DMS 273 treated with DMSO at 0.1 percent for 48 hours (cell line): ENCODE measurements at regions not wholly inside any gene's neighbourhood (a gene's known extent, or its start where the extent isn't known, plus 50 kb on each side); places are given as distances from the start of the nearest gene placed in this dataset.

Experiments
- DNase-seq: peaks from one replicate; lab custom pipeline; 2025; lab: John Stamatoyannopoulos, UW

DNA sequence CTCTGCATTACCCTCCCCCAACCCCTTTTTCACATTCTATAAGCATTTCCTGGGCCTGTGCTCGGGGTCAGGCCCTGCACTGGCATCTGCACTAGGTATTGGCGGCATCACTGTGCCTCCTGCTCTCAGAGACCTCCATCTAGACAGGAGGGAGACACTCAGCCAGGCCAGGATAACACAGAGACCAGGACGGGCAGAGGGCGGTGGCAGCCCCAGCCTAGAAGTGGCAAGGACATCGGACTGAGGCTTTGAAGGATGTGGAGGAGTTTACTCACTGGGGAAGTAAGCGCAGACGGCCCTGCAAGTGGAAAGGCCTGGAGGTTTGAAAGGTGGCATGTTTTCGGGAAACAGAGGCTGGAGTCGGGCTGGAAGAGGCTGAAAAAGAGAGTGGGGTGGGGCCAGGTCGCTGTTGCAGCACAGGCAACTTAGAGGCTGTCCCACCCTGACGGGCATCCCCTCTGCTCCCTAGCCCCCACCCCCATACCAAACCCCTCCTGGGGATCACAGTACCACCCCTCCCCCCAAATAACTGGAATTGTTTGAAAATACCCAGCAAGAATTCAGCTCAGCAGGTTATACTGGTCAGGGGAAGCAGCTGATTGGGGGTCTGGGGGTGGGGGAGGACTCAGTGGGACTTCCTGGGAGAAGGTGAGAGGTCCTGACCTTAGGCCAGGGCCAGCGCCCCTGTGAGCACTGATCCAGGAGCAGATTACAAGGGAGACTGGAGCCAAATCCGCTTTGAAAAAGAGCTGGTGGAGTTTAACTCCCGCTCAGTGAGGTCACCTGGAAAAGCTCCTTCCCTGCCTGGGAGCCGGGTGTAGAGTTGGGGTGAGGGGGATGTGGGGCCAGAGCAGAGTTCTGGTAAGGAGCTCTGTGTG is 121.8 kb upstream of the WNT4 start:
- DNase-seq, result no peak

DNA sequence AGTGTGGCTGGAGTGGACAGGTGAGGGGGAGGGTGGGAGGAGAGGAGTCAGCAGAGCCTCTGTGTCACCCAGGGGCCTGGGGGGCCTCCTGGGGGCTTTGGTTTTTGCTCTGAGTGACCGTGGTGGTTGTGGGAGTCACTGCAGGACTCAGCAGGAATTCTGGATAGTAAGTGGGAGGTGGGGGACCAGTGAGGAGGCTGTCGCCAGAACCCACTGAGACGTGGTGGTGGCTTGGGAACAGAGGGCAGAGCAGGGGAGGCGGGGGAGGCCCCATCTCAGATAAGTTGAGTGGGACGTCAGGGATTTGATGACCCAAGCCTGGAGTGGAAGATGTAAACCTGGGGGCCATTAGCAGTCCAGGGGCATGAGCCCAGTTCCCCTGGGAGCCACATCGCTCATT is 123.2 kb upstream of the WNT4 start:
- DNase-seq, result no peak

DNA sequence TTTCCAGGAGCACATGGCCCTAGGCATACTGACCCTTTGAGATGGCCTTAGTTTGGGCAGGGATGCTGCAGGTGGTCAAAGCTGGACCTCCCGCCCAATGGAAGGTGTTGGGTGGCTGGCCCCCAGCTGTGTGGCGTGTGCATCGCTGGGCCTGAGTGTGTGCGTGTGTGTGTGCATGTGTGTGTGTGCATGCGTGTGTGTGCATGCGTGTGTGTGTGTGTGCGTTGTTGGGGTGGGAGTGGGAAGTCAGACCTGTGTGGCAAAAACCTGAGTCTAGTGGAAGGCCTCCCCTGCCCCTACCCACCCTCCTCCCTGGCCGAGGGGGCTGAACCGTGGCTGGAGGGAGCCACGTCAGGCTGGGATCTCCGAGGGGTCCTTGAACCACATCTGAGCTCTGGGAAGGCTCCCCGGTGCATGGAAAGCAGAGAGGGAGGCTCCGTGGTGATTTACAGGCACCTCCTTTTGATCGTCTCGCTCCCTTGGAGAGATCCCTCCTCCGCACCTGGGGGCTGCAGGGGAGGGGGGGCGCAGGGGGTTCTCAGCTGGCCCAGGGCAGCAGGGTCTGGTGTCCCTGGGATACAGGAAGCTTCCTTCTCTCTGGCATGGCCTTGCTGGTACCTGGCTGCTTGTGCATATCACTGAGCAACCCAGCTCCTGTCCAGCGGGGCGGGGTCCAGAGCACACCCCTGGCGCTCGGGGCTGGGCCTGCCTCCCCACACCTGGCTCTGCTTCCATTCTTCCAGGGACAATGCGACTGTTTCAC is 124.7 kb upstream of the WNT4 start:
- DNase-seq, result no peak

DNA sequence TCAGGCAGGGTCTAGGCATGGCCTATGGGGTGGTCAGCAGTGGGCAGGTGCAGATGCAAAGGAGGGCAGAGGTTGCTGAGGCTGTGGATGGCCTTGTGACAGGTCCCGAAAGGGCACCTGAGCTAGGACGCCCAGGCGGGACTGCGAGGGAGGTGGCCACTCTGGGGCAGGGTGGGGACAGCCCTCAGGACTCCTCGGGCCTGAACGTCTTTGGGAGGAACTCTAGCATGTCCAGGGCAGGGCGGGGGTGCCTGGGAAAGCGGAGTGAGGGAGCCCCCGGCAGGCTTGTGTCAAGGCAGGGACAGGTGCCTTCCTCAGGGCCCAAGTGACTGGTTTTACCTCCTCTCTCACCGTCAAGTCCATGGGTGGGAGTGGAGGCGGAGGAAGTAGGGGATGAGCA is 125.4 kb upstream of the WNT4 start:
- no peak for DNase-seq

DNA sequence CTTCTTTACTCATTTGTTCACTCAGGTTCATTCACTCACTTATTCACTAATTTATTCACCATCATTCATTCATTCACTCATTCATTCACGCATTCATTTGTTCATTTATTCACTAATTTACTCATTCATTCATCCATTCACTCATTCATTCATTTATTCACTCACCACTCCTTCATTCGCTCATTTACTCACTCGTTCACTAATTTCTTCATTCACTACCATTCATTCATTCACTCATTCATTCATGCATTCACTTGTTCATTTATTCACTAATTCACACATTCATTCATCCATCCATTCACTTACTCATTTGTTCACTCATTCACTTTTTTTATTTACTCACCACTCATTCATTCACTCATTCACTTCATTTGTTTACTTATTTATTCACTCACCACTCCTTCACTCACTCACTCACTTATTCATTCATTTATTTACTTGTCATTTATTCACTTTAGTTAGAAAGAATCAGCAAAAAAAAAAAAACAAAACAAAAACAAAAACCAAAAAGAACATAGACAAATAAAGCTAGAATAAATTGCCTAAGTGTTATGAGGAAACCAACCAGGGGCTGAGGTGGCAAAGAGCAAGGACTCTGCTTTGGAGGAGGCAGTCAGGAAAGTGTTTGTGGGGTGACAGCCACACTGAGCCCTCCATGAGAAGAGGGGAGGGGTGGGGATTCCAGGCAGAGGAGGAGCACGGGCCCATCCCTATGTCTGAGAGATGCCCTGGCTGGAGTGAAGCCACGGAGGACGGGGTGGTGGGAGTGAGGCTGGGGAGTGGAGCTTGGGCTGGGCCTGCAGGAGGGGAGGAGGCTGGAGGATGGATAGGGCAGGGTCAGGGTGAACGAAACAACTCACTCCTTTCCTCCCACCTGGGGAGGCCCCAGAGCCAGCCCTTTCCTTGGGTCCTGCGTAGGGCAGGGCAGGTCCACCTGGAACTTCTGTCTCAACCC is 129.2 kb upstream of the WNT4 start:
- DNase-seq, result no peak

DNA sequence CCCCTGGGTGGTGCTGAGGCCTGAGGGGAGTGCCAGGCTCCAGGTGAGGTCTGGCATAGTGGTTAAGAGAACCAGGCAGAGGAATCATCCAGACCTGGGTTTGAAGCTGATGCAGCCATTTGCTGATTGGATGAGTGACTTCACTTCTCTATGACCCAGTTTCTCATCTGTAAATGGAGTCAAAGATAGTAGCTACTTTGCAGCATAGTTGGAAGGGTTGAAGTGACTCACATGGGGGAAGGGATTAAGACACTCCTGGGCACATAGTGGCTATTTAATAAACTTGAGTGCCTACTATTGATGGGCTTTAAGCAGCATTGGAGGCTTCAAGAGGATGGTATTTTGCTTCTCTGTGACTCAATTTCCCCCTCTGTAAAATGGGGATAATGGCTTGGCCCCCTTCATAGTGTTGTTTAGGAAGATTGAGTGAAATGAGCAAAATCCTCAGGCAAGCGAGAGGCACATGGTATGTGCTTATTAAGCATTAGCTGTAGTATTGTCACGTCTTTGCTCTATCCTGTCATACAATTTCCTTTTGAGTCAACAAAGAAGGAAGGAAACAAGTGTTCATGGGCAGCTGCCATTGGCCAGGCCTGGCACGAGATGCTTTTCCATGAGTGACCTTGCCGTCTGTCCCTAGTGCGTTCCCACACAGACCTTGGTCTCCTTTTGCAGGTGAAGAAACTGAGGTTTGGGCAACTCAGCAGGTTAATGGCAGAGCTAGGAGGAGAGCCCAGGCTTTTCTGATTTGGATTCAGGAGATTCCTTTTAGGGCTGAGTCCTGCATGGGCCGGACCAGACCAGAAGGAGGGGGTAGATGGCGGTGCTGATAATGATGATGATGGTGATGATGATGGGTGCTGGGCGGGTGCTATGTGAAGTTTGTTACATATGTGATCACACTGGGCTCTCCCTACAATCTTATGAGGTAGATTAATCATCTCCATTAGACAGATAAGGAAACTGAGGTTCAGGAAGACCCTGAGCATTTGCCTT is 131.1 kb upstream of the WNT4 start:
- no peak for DNase-seq

DNA sequence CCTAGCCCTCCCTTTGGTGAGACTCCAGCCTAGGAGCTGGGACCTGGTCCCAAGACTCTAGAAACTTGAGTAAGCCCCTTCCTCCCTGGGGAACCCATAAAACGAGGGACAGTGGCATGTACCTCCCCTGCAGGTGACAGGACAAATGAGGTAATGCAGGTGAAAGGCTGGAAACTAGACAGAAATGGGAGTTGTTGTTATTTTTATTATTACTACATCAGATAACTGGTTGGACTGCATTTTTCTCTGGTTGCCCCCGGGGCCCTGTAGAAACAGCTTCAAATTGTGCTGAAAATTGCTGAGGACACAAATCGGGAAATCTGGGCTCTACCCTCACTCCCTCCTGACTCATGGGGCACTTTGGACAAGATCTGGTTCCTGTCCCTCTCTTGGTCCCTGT is 132.3 kb upstream of the WNT4 start:
- no peak for DNase-seq

DNA sequence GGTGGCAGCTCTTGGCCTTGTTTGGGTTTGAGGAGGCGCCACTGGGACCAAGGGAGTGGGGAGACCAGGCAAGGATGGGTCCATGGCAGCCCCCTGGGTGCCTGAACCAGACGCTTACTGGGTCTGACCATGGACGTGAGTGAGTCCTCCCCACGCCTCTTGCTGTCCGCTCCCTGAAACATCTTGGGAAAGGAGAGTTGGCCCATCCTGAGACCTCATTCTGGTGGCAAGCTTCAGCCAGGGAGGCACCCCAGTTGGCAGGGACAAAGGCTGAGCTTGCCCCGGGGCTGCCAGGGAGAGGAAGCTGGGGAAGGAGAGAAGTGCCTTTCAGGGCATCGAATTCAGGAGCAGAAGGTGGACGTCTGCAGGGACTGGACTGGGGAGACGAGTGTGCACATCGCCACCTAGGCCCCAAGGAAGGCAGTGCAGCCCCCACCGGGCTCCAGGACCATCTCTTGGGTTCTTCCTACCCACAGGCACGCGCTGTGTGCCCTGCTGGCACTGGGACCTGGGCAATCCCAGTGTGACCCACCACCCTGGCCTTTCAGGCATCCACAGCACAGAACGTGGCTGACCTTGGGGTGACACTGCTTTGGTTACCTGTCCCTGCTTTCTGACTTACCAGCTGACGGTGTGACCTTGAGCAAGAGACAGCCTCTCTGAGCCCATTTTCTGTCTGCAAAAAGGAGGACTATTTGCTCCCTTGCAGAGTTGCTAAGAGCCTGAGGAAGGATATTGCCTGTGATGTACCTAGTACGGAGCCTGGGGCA is 132.9 kb upstream of the WNT4 start:
- DNase-seq, result no peak

DNA sequence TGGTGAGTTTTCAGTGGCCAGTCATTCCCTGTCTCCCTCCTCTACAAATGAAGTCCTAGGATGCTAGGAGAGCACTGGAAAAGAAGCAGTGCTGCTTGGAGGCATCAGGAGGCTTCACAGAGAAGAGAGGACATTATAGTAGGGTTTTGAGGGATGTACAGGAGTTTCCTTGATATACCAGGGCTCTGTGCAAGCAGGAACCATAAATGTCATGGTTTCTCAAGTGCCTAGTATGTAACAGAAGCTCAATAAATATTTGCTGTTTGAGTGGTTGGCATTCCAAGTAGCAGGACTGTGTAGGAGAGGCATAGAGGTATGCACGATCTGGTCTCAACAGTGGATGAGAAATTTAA is 133.5 kb upstream of the WNT4 start:
- no peak for DNase-seq

DNA sequence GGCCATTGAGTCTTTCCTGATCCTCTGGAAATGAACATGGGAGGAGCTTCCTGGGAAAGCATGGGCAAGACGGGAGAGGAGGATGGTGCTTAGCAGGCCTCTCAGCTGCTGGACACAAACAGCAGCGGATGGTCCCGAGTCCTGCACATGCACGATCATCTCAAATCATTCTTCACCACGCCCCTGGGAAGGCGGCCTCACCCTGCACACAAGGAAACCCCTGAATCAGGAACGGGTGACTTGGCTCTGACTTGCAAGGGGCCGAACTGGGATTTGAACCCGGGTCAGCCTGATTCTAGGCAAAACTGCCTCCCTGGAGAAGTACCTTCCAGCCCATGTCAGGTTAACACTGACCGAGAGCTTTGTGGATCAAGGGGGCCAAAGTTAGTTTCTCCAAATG is 134.8 kb upstream of the WNT4 start:
- no peak for DNase-seq

DNA sequence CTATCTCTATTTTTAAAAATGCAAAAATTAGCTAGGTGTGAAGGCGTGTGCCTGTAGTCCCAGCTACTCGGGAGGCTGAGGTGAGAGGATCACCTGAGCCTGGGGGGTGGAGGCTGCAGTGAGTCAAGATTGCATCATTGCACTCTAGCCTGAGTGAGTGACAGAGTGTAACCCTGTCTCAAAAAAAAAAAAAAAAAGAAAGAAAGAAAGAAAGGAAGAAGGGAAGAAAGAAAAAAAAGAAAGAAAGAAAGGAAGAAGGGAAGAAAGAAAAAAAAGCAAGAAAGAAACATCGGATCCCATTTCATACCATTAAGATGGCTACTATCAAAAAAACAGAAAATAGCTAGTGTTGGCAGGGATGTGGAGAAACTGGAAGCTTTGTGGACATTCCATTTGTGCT is 136.8 kb upstream of the WNT4 start:
- no peak for DNase-seq

DNA sequence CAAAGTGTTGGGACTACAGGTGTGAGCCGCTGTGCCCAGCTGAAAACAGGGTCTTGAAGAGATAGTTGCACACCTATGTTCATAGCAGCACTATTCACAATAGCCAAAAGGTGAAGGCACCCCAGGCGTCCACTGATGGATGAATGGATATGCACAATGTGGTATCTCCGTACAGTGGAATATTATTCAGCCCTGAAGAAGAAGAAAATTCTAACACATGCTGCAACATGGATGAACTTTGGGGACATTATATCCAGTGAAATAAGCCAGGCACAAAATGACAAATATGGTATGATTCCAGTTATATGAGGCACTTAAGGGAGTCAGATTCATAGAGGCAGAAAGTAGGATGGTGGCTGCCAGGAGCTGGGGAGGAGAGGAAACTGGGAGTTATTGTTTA is 137.6 kb upstream of the WNT4 start:
- no peak for DNase-seq

DNA sequence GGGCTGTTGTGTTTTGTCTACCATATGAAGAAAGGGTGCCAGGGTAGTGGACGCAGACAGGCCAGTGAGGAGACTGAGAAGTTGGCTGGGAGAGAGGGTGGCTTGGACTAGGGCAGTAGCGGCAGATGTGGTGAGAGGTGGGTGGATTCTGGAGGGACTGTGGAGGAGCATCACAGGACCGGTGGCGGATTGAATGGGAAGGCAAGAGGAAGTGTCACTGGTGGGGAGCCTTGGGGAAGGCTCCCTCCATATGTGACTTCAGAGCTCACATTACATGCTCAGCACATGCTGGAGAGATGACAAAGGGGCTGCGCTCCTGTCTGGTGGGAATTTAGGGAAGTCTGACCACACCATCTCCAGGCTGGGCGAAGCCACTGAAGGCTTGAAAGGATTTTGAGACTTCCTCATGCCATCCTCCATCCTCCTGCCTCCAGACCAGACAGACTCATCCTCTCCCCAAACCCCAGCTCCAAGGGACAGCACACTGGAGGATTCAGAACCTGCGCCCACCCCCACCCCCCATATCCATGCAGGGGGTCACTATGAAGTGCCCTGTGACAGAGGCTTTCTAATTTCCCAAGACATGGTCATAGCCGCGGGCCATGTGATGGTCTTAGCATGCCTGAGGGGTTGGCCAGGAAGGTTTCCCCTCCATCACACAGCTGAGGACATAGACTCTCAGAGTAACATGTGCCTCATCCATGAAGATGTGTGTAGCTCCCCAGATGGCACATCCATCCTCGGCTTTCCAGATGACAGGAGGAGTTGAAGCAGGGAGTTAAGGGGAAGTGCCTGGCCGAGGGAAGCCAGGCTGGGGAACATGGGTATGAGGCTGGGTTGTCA is 138.8 kb upstream of the WNT4 start:
- DNase-seq, result no peak

DNA sequence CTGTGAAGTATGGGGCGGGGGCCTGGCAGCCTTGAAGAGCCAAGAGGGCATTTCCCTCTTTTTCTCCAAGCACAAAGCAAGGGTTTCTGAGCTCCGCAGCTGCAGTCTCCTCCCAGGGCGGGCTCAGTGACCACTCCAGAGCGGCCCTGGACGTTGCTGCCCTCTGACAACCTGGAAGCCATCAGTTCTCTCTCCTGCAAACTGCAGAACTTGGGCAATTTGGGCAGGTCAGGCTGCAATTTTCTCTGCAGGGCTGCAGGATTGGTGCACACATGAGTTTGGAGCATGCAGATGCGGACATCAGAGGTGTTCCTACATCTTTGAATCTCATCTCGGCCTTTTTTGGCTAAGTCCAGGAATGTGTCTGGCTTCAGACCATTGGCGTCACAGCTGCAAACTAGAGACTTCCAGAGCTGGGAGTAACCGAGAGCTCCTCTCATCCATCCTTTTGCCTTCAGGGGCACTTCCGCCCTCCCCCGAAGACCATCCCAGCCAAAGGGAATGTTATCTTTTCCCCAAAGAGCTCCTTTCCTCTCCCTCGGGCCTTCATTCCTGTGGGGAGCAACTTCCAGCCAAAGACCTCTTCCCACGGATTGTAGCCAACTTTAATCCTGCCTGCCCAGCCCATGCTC is 139.6 kb upstream of the WNT4 start:
- DNase-seq, result no peak

DNA sequence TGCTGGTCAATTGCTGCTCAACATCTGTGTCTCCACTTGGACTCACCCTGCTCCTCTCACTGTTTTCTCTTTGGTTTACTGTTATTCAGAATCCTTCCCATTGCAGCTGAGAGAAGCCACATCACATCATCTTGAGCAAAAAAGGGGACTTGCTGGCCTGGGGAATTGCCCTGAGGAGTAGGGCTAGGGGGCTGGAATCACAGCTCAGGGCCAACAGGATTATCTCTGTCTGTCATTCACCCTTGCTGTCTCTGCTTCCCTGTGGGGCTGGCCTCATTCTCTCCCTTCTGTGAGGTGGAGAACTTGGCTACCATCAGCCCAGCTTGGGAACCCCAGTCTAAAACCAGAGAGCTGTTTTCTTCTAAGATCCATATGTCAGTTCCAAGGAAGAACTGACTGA is 140.7 kb upstream of the WNT4 start:
- DNase-seq, result no peak

DNA sequence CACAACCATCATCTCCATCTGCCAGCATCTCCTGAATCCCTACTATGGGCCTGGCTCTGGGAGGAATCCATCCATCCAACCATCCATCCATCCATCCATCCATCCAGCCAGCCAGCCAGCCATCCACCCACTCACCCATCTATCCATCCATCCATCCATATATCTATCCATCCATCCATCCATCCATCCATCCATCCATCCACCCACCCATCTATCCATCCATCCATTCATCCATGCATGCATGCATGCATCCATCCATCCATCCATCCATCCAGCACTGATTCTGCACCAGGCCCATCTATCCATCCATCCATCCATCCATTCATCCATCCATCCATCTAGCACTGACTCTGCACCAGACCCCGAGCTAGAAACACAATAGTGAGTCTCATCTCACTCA is 141.3 kb upstream of the WNT4 start:
- no peak for DNase-seq

DNA sequence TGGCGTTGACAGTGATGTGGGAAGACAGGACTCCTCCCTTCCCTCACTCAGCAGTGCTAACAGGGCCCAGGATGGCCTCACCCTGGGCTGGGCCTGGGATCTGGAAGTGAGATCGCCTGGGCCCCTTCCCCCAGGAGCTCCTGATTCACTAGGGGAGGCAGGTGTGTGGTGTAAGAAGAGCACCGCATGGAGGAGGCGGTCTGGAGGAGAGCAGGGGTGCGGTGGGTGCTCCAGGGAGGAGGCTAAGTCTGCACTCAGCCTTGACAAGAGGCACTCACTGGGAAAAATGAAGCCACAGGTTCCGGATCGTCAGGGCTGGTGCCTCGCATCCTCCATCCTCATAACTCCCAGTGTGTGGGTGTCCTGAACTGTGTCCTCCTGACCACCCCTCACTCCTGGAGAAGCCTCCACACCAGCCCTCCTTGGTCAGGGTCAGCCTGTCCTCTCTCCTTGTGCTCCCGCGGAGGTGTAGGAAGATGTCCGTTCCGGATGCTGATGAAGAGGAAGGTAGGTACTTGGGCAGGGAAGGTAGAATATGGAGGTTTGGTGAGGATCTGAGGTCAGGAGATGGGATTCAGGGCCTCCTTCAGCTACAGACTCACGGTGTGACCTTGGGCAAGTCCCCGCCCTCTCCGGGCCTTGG is 142.1 kb upstream of the WNT4 start:
- DNase-seq, result no peak

DNA sequence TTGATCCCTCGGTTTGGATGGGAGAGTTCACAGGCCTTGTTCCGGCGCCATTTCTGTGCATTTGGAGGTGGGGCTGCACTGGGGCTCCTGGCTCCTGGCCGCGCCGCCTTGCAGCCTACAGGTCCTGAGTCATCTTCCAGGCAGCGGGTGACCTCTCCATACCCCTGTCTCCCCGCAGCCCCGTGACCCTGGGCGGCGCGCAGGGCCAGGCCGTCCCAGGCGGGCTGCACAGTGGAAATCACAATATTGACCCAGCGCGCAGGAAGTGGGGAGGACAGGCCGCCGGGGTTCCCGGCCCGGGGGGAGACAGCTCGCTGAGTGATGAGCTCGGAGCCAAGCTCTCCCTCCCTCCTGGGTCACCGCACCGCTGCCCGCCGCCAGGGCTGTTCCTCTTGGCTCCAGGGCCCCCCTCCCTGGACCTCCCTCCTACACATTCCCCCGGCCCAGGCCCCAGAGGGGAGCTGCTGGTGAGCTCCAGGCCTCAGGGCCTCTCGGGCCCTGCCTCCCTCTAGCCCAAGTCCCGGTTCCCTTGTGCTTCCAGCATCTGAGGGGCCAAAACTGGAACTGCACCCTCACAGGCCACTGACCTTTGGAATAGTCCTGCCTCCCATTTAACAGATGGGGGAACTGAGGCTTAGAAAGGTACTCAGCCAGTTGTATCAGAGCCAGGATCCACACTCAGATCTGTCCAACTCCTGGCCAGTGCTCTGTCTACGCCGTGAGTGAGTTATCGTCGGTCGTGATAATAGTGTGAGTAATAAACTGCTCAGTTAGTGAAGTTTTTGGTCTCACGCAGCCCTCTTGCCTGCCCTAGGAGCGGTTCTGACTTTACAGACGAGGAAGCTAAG is 142.9 kb upstream of the WNT4 start:
- DNase-seq, result no peak
